ENCODE measurements at regions not wholly inside any gene's neighbourhood (a gene's known extent, or its start where the extent isn't known, plus 50 kb on each side); places are given as distances from the start of the nearest gene placed in this dataset.

- Histone ChIP-seq H2AFZ (ENCODE audit: low read length) (no peak overlapping the region; the same call in 1 of the 2 replicates), H4K8ac (ENCODE audit: extremely low read depth, insufficient read depth, low read length) (no peak overlapping the region), H2BK12ac (ENCODE audit: low read depth, low read length) (no peak overlapping the region), H3K23ac (ENCODE audit: insufficient read length) (no peak overlapping the region), H3K27ac (ENCODE audit: low read depth, low read length) (no peak overlapping the region), H4K91ac (replicated peaks; ENCODE audit: insufficient read length, low read length) (no peak overlapping the region), H3K79me2 (ENCODE audit: control insufficient read depth in 1 of 2, insufficient read depth in 2 of 2, low read length in 2 of 2) (no peaks in the 10 kb centered on the region), H2BK20ac (ENCODE audit: low read length) (no peak overlapping the region), H3K18ac (ENCODE audit: extremely low read depth, low read length) (no peak overlapping the region), H2AK5ac (ENCODE audit: low read depth, low read length) (no peak overlapping the region), H3K56ac (replicated peaks; ENCODE audit: insufficient read length, low read depth, low read length) (no peak overlapping the region), H2BK5ac (ENCODE audit: low read depth, low read length) (no peak overlapping the region), H4K20me1 (replicated peaks in 1 of 2; ENCODE audit: control insufficient read depth in 1 of 2, insufficient read depth in 2 of 2, low read length in 2 of 2) (no peaks in the 10 kb centered on the region), H3K9me3 (ENCODE audit: insufficient read depth in 2 of 2, low read depth in 1 of 2, low read length in 1 of 2) (no peaks in the 10 kb centered on the region), H3K14ac (ENCODE audit: insufficient read length) (no peak overlapping the region), H3K23me2 (ENCODE audit: low read depth, low read length) (no peaks in the 10 kb centered on the region), H3K4ac (replicated peaks; ENCODE audit: insufficient read length, low read depth, low read length) (no peak overlapping the region), H3K4me1 (replicated peaks in 1 of 4; ENCODE audit: control insufficient read depth in 3 of 4, insufficient read depth in 4 of 4, low read length in 3 of 4) (0 out of 7 replicates have a peak, but pooled peaks cover 0 to 3% (median 0%) of the 10 kb centered on the region in 4 experiments), H3K9ac (replicated peaks in 1 of 4; ENCODE audit: extremely low read depth in 1 of 4, low read depth in 3 of 4, low read length in 3 of 4) (no peak overlapping the region), H3K79me1 (ENCODE audit: low read depth, low read length) (no peaks in the 10 kb centered on the region), H4K5ac (ENCODE audit: insufficient read length, low read depth, low read length) (no peak overlapping the region), H3K27me3 (replicated peaks in 1 of 4; ENCODE audit: control insufficient read depth in 3 of 4, extremely low read depth in 1 of 4, insufficient read depth in 3 of 4, low read length in 3 of 4) (no peaks in the 10 kb centered on the region), H2BK120ac (replicated peaks; ENCODE audit: low read depth, low read length) (no peak overlapping the region), H3K4me3 (ENCODE audit: extremely low read depth in 1 of 4, insufficient read depth in 2 of 4, low read depth in 3 of 4, low read length in 4 of 4) (no peak overlapping the region), H3K36me3 (ENCODE audit: control insufficient read depth in 2 of 4, insufficient read depth in 4 of 4, low read length in 3 of 4) (0 out of 8 replicates have a peak, but pooled peaks cover 0 to 3% (median 0%) of the 10 kb centered on the region in 4 experiments), H2BK15ac (ENCODE audit: low read length) (no peak overlapping the region), H3K4me2 (ENCODE audit: insufficient read depth in 1 of 2, low read depth in 2 of 2, low read length in 2 of 2) (no peak overlapping the region)
- ChIA-PET CTCF (ENCODE audit: partially characterized antibody) (interaction anchor here (1.0 kb wide), 1 partner anchor 25 kb away, joined by 4 read pairs; no protein-coding TSS in a partner anchor), POLR2A (ENCODE audit: partially characterized antibody) (no interaction called here)
- DNase-seq (ENCODE audit: low read depth in 1 of 2, low spot score in 2 of 2) (no peak), FAIRE-seq (no peak)
- TF ChIP-seq SAP30 (IDR thresholded peaks at IDR 0.05; ENCODE audit: insufficient read depth, insufficient replicate concordance, low read length) (no peak), EP300 (IDR thresholded peaks at IDR 0.05; ENCODE audit: borderline replicate concordance in 1 of 2, low read depth in 2 of 2, low read length in 2 of 2) (no peak)
- WGBS, 2 experiments (ENCODE audit: extremely low coverage in 1 of 2, insufficient coverage in 1 of 2, insufficient read length in 1 of 2, insufficient replicate concordance in 2 of 2, low coverage in 1 of 2, low lambda C conversion rate in 2 of 2, missing lambda C conversion rate in 1 of 2): 93% methylated on average over 7 of the region's 7 CpGs; no CpG with 5 or more reads in 1 of the 2 experiments
Observed at GRCh38 chr4:59068722-59069418, 1958.7 kb upstream of the IGFBP7 start.
